SK-N-SH treated with all-trans-retinoic acid at 6 μM for 48 hours (cell line): ENCODE measurements at regions not wholly inside any gene's neighbourhood (a gene's known extent, or its start where the extent isn't known, plus 50 kb on each side); places are given as distances from the start of the nearest gene placed in this dataset.

Experiments used
- ARNTL ChIP-seq: fragments of 450-650 bp; formaldehyde crosslinking; IDR thresholded peaks from 2 replicates; pipeline ENCODE4 v1.5.0; 2020; ENCODE audit warnings: low read depth, mild to moderate bottlenecking, moderate library complexity, borderline replicate concordance
- BACH2 ChIP-seq: fragments of 250-450 bp; sonication (Bioruptor Pico); IDR thresholded peaks from 2 replicates; pipeline ENCODE4 v1.9.0; 2021; ENCODE audit warnings: mild to moderate bottlenecking, borderline replicate concordance
- RARB ChIP-seq: fragments of 250-450 bp; sonication (Bioruptor Pico); IDR thresholded peaks from 2 replicates; pipeline ENCODE4 v1.8.0; 2021; ENCODE audit warnings: mild to moderate bottlenecking, moderate library complexity
- ZNF565 ChIP-seq: fragments of 450-650 bp; formaldehyde crosslinking; conservative IDR thresholded peaks from 2 replicates; pipeline ENCODE4 v1.5.0; 2020; ENCODE audit warnings: low read depth, mild to moderate bottlenecking, moderate library complexity
- ZNF70 ChIP-seq: fragments of 450-650 bp; formaldehyde crosslinking; IDR thresholded peaks from 2 replicates; pipeline ENCODE4 v1.5.0; 2020; ENCODE audit warnings: mild to moderate bottlenecking, moderate library complexity
- ZNF8 ChIP-seq: fragments of 450-650 bp; formaldehyde crosslinking; IDR thresholded peaks from 2 replicates; pipeline ENCODE4 v1.5.0; 2020; ENCODE audit warnings: mild to moderate bottlenecking, moderate library complexity
- TF ChIP-seq, protein P1 (sequence below): fragments of 250-450 bp; sonication (Bioruptor Pico); IDR thresholded peaks from 2 replicates; pipeline ENCODE4 v1.5.0; 2020; ENCODE audit warnings: mild to moderate bottlenecking, moderate library complexity

DNA sequence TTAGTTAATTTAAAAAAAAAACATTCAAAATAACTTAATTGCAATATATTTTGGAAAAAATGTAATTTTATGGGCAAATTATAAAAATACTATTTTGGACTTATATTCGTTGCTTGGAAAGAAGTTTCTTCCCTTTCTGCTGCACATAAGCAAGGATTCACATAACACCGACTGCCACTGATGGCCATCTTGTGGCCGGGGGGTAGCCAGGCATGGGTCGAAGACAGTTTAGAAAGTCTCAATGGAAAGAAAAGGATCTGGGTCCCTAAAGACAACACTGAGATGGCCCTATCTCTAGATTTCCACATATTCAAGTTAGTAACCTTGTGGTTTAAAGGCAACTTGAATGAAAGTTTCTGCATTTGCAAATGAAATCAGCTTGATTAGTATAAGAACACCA, 318.6 kb downstream of the AKAIN1 start:
- TF ChIP-seq BACH2 (no peak), ZNF70 (CRISPR knock-in tag) (no peak), ZNF565 (CRISPR knock-in tag) (no peak), ARNTL (CRISPR knock-in tag) (no peak), RARB (no peak), ZNF8 (no peak)
- TF ChIP-seq, protein P1, sequence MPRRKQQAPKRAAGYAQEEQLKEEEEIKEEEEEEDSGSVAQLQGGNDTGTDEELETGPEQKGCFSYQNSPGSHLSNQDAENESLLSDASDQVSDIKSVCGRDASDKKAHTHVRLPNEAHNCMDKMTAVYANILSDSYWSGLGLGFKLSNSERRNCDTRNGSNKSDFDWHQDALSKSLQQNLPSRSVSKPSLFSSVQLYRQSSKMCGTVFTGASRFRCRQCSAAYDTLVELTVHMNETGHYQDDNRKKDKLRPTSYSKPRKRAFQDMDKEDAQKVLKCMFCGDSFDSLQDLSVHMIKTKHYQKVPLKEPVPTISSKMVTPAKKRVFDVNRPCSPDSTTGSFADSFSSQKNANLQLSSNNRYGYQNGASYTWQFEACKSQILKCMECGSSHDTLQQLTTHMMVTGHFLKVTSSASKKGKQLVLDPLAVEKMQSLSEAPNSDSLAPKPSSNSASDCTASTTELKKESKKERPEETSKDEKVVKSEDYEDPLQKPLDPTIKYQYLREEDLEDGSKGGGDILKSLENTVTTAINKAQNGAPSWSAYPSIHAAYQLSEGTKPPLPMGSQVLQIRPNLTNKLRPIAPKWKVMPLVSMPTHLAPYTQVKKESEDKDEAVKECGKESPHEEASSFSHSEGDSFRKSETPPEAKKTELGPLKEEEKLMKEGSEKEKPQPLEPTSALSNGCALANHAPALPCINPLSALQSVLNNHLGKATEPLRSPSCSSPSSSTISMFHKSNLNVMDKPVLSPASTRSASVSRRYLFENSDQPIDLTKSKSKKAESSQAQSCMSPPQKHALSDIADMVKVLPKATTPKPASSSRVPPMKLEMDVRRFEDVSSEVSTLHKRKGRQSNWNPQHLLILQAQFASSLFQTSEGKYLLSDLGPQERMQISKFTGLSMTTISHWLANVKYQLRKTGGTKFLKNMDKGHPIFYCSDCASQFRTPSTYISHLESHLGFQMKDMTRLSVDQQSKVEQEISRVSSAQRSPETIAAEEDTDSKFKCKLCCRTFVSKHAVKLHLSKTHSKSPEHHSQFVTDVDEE, result no peak
